ENCODE measurements at regions not wholly inside any gene's neighbourhood (a gene's known extent, or its start where the extent isn't known, plus 50 kb on each side); places are given as distances from the start of the nearest gene placed in this dataset.

DNA sequence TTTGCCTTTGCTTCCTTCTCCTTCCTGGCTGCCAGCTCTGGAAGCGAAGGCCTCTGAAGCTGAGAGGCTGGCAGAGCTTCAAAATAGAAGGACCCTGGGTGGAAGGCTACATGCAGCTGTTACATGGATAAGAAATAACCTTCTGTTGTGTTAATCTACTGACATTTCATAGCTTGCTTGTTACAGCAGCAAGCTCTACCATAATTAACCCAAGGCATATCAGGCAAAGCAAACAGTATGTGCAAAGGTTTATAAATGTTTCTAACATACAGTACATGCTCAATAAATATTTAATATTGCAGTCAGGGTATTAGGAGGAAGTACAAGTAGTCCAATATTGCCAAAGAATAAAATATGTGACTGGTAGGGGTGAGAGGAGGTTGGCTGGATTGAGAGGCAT is 55.6 kb upstream of the MKLN1 start:
- TF ChIP-seq, protein P1, sequence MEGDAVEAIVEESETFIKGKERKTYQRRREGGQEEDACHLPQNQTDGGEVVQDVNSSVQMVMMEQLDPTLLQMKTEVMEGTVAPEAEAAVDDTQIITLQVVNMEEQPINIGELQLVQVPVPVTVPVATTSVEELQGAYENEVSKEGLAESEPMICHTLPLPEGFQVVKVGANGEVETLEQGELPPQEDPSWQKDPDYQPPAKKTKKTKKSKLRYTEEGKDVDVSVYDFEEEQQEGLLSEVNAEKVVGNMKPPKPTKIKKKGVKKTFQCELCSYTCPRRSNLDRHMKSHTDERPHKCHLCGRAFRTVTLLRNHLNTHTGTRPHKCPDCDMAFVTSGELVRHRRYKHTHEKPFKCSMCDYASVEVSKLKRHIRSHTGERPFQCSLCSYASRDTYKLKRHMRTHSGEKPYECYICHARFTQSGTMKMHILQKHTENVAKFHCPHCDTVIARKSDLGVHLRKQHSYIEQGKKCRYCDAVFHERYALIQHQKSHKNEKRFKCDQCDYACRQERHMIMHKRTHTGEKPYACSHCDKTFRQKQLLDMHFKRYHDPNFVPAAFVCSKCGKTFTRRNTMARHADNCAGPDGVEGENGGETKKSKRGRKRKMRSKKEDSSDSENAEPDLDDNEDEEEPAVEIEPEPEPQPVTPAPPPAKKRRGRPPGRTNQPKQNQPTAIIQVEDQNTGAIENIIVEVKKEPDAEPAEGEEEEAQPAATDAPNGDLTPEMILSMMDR (IDR thresholded peaks at IDR 0.05) = no peak
- no peak for TF ChIP-seq EZH2 (IDR thresholded peaks at IDR 0.05; ENCODE audit: borderline replicate concordance, insufficient read depth, low read depth, low read length, poor library complexity, severe bottlenecking)

Data from B cell (primary cell).